PC-9 (cell line): ENCODE measurements at regions not wholly inside any gene's neighbourhood (a gene's known extent, or its start where the extent isn't known, plus 50 kb on each side); places are given as distances from the start of the nearest gene placed in this dataset.

Experiments
- EZH2 ChIP-seq: fragments of 200-600 bp; sonication (generic); IDR thresholded peaks from 2 replicates; pipeline ENCODE4 v1.8.0; 2017; ENCODE audit warnings: antibody characterized with exemption, low read depth
- TF ChIP-seq, protein P1 (sequence below): fragments of 200-600 bp; sonication (generic); conservative IDR thresholded peaks from 2 replicates; pipeline ENCODE4 v1.6.1; 2017; ENCODE audit warnings: mixed run types, antibody characterized with exemption, mild to moderate bottlenecking, moderate library complexity

DNA sequence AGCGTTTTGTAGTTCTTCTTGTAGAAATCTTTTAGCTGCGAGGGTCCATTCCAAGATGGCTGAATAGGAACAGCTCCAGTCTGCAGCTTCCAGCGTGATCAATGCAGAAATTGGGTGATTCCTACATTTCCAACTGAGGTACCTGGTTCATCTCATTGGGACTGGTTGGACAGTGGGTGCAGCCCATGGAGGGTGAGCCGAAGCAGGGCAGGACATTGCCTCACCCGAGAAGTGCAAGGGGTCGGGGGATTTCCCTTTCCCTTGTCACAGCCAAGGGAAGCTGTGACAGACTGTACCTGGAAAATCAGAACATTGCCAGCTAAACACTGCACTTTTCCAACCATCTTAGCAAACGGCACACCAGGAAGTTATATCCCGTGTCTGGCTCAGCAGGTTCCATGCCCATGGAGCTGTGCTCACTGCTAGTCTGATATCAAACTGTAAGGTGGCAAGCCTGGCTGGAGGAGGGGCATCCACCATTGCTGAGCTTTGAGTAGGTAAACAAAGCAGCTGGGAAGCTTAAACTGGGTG, 176.0 kb upstream of the SPRY2 start:
- no peak for TF ChIP-seq EZH2
- TF ChIP-seq, protein P1, sequence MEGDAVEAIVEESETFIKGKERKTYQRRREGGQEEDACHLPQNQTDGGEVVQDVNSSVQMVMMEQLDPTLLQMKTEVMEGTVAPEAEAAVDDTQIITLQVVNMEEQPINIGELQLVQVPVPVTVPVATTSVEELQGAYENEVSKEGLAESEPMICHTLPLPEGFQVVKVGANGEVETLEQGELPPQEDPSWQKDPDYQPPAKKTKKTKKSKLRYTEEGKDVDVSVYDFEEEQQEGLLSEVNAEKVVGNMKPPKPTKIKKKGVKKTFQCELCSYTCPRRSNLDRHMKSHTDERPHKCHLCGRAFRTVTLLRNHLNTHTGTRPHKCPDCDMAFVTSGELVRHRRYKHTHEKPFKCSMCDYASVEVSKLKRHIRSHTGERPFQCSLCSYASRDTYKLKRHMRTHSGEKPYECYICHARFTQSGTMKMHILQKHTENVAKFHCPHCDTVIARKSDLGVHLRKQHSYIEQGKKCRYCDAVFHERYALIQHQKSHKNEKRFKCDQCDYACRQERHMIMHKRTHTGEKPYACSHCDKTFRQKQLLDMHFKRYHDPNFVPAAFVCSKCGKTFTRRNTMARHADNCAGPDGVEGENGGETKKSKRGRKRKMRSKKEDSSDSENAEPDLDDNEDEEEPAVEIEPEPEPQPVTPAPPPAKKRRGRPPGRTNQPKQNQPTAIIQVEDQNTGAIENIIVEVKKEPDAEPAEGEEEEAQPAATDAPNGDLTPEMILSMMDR: no peak
